Peyer's patch (tissue), 4 donors: ENCODE measurements at regions not wholly inside any gene's neighbourhood (a gene's known extent, or its start where the extent isn't known, plus 50 kb on each side); places are given as distances from the start of the nearest gene placed in this dataset.
"Not testable (repeated sequence)": the region's sequence is repeated elsewhere in the genome, so short reads cannot be mapped to it uniquely, and the experiment has no call there.

Experiments used
- DNase-seq, 3 donors: peaks; one replicate each; pipeline ENCODE4 v3.0.0-alpha.2; 2017 to 2019
- H3K27ac ChIP-seq, 4 donors: fragments of 200-600 bp; sonication (generic); one replicate each; pipeline ENCODE4 v1.5.1; 2016 to 2019
- H3K27me3 ChIP-seq, 2 donors: fragments of 200-600 bp; sonication (generic); one replicate each; pipeline ENCODE4 v1.5.1; 2019
- H3K36me3 ChIP-seq, 3 donors: fragments of 200-600 bp; sonication (generic); one replicate each; pipeline ENCODE4 v1.5.1; 2016 to 2019
- H3K4me1 ChIP-seq, 4 donors: fragments of 200-600 bp; sonication (generic); one replicate each; pipeline ENCODE4 v1.5.1; 2016 to 2019
- H3K4me3 ChIP-seq, 4 donors: fragments of 200-600 bp; sonication (generic); 1 replicate in 3 of 4; 2 replicates in 1 of 4; pipeline ENCODE4 v1.5.1; 2016 to 2019; ENCODE audit warnings: mild to moderate bottlenecking in 1 of 4
- H3K9me3 ChIP-seq, 4 donors: fragments of 200-600 bp; sonication (generic); one replicate each; pipeline ENCODE4 v1.5.1; 2016 to 2019; ENCODE audit warnings: mild to moderate bottlenecking in 1 of 4
- POLR2A ChIP-seq, 2 donors: fragments of 450-650 bp; IDR thresholded peaks; one replicate each; pipeline ENCODE4 v1.5.1; 2017; ENCODE audit warnings: antibody characterized with exemption in 2 of 2, mild to moderate bottlenecking in 2 of 2, moderate library complexity in 2 of 2
- TF ChIP-seq, protein P1 (sequence below), 6 experiments: fragments of 450-650 bp in 4 of 6; fragments of 200-600 bp in 2 of 6; sonication (generic) in 1 of 6; IDR thresholded peaks; one replicate each; pipeline ENCODE4 v1.5.1; 2017 to 2019; ENCODE audit warnings: antibody characterized with exemption in 6 of 6, mild to moderate bottlenecking in 3 of 6, moderate library complexity in 1 of 6

- H3K36me3 ChIP-seq: no peaks in the 10 kb centered on the region
- H3K27me3 ChIP-seq: no peaks in the 10 kb centered on the region
- TF ChIP-seq POLR2A (IDR thresholded peaks at IDR 0.05): no peak
- TF ChIP-seq, protein P1, sequence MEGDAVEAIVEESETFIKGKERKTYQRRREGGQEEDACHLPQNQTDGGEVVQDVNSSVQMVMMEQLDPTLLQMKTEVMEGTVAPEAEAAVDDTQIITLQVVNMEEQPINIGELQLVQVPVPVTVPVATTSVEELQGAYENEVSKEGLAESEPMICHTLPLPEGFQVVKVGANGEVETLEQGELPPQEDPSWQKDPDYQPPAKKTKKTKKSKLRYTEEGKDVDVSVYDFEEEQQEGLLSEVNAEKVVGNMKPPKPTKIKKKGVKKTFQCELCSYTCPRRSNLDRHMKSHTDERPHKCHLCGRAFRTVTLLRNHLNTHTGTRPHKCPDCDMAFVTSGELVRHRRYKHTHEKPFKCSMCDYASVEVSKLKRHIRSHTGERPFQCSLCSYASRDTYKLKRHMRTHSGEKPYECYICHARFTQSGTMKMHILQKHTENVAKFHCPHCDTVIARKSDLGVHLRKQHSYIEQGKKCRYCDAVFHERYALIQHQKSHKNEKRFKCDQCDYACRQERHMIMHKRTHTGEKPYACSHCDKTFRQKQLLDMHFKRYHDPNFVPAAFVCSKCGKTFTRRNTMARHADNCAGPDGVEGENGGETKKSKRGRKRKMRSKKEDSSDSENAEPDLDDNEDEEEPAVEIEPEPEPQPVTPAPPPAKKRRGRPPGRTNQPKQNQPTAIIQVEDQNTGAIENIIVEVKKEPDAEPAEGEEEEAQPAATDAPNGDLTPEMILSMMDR (IDR thresholded peaks at IDR 0.05): no peak
- DNase-seq: no peak
- H3K9me3 ChIP-seq: peaks cover 0 to 3% (median 0%) of the 10 kb centered on the region in 4 donors
- H3K4me3 ChIP-seq: no peak overlapping the region
- no peak overlapping the region for H3K27ac ChIP-seq
- no peaks in the 10 kb centered on the region for H3K4me1 ChIP-seq
Observed at GRCh38 chr15:24835301-24835700, 119.5 kb upstream of the SNRPN start.

DNA sequence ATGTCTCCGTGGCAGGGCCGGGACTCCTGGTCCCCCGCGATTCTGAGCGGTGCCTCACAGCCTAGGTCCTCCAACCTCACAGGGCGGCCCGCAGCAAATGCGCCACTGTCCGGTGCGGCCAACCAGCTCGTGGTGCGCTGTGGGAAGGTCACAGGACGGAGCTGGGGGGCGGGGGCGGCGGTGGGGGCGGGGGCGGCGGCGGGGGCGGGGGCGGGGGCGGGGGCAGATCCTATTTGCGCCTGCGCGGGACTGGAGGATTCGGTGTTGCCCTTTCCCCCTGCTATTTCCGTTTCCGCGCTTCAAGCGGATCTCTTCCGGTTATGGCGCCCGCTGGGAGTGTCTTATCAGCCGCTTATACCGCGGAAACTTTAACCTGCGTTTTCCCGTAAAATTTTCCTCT is 106.7 kb upstream of the SNRPN start:
- Histone ChIP-seq H3K9me3 (no peaks in the 10 kb centered on the region), H3K27ac (no peak overlapping the region), H3K36me3 (no peaks in the 10 kb centered on the region), H3K4me3 (no peak overlapping the region), H3K27me3 (no peaks in the 10 kb centered on the region), H3K4me1 (no peaks in the 10 kb centered on the region)
- TF ChIP-seq, protein P1 (IDR thresholded peaks at IDR 0.05): no peak
- TF ChIP-seq POLR2A (IDR thresholded peaks at IDR 0.05): no peak
- DNase-seq: no peak

DNA sequence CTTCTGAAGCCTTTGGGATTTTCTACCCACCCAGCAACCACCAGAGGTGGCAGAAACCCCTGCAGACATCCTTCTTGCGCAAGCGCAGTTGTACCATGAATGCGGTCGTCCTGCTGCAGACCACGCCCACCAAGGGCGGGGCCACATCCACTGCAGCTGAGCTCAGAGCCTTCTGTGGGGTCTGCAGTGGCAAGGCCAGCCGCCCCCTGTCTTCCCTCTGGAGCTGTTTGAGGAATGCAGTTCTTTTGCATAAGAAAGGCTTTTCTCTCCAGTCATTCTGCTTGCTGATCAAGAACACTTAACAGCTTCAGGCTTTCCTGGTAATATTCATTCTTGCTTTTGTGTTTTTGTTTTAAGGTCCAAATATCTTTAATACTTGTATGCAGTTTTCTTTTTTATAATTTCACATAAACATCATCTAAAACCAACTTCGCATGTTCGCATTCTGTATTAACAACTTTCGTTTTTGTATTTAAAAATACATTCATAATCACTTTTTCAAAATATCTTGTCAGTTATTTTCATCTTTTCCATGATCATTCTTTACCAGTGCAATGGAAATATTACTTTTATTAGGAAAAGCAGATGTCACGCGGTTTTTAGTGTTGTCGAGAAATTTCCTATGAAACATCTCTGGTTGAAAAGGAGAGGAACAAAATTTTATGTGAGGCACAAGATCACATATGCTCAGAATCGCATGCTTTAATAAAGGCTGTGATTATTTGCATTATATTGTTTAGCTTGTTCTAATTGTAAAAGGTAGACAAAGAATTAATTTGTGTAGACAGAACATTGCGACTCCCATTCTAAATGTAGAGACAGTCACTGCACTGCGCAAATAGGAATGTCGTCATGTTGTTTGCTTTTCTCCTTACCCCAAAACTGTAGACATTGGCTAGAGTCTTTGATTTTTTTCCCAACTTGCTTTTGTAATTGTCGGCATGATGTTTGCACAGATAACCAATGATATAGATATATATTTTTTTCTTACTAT is 98.1 kb upstream of the SNRPN start:
- Histone ChIP-seq H3K9me3 (peaks cover 0 to 6% (median 0%) of the 10 kb centered on the region in 4 donors), H3K4me3 (no peak overlapping the region), H3K4me1 (no peaks in the 10 kb centered on the region), H3K27me3 (no peaks in the 10 kb centered on the region), H3K36me3 (no peaks in the 10 kb centered on the region), H3K27ac (no peak overlapping the region)
- no peak for DNase-seq
- TF ChIP-seq POLR2A (IDR thresholded peaks at IDR 0.05): no peak
- TF ChIP-seq, protein P1 (IDR thresholded peaks at IDR 0.05): no peak

- no peaks in the 10 kb centered on the region for H3K4me1 ChIP-seq
Observed at GRCh38 chr15:24857763-24858162, 97.0 kb upstream of the SNRPN start.

DNA sequence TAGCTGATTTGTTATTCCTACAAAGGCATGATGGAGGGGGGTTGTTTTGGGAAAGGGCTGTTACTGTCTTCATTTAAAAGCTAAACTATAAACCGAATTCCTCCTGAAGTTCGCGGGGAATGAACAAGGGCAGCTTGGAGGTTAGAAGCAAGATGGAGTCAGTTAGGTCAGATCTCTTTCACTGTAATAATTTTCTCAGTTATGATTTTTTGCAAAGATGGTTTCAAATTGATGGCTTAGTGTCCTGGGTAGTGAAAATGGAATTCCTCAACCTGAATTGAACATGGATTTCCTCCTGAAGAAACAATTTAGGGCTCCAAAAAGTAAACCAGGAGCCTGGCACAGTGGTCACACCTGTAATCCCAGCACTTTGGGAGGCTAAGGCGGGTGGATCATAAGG is 96.6 kb upstream of the SNRPN start:
- not testable (repeated sequence) for DNase-seq, H3K36me3 ChIP-seq, H3K4me3 ChIP-seq, H3K27me3 ChIP-seq, H3K4me1 ChIP-seq, H3K27ac ChIP-seq, H3K9me3 ChIP-seq

More at GRCh38 chr15:24857763-24858162, 97.0 kb upstream of the SNRPN start:
- DNase-seq: no peak
- Histone ChIP-seq H3K4me3 (no peak overlapping the region), H3K27ac (no peak overlapping the region), H3K27me3 (no peaks in the 10 kb centered on the region), H3K36me3 (no peaks in the 10 kb centered on the region), H3K9me3 (peaks cover 0 to 6% (median 0%) of the 10 kb centered on the region in 4 donors)
- TF ChIP-seq POLR2A (IDR thresholded peaks at IDR 0.05): no peak
- TF ChIP-seq, protein P1 (IDR thresholded peaks at IDR 0.05): no peak
